ENCODE measurements at regions not wholly inside any gene's neighbourhood (a gene's known extent, or its start where the extent isn't known, plus 50 kb on each side); places are given as distances from the start of the nearest gene placed in this dataset.

GRCh38 chr18:22603902-22604301 is 186.2 kb upstream of the CTAGE1 start:
- no peak for TF ChIP-seq CTCF (IDR thresholded peaks at IDR 0.05)
- no peak for TF ChIP-seq POLR2A (IDR thresholded peaks at IDR 0.05)

Data from body of pancreas (tissue), 4 donors.